Psoas muscle (tissue), 7 donors: ENCODE measurements at regions not wholly inside any gene's neighbourhood (a gene's known extent, or its start where the extent isn't known, plus 50 kb on each side); places are given as distances from the start of the nearest gene placed in this dataset.
"Not testable (repeated sequence)": the region's sequence is repeated elsewhere in the genome, so short reads cannot be mapped to it uniquely, and the experiment has no call there.

Source experiments
- ATAC-seq, 4 donors: fragments of 200-7000 bp; cut with Tn5 transposase; one replicate each; pipeline ENCODE4 v1.9.1; 2020; ENCODE audit warnings: moderate library complexity in 3 of 4, mild to moderate bottlenecking in 2 of 4
- DNase-seq, 2 donors: peaks; one replicate each; pipeline ENCODE4 v3.0.0-alpha.2; 2020
- H3K27ac ChIP-seq: fragments of 200-600 bp; one replicate; pipeline ENCODE4 v1.8.0; 2022
- H3K27me3 ChIP-seq, 3 donors: fragments of 200-600 bp in 1 of 3; one replicate each; pipeline versions ENCODE4 v1.6.1 to v1.8.0; 2013 to 2022; ENCODE audit warnings: low read length in 2 of 3, mild to moderate bottlenecking in 2 of 3, moderate library complexity in 1 of 3; ENCODE audit not compliant: insufficient read depth in 3 of 3
- H3K36me3 ChIP-seq, 2 donors: fragments of 200-600 bp in 1 of 2; one replicate each; pipeline versions ENCODE4 v1.6.1 to v1.8.0; 2013 to 2022; ENCODE audit warnings: low read depth in 1 of 2, mild to moderate bottlenecking in 1 of 2, moderate library complexity in 1 of 2; ENCODE audit not compliant: insufficient read depth in 1 of 2
- H3K4me1 ChIP-seq: fragments of 200-600 bp; one replicate; pipeline ENCODE4 v1.8.0; 2022
- H3K4me3 ChIP-seq: fragments of 200-600 bp; one replicate; pipeline ENCODE4 v1.8.0; 2022; ENCODE audit warnings: mild to moderate bottlenecking
- H3K9me3 ChIP-seq: fragments of 200-600 bp; one replicate; pipeline ENCODE4 v1.8.0; 2022
- WGBS, 3 donors: extraction: QIAGEN DNeasy Blood & Tissue Kit; methylation state at CpG; one replicate each; pipeline versions ENCODE4 v1.1.6 to v1.1.7; 2013; 5-methylcytosine and 5-hydroxymethylcytosine counted together
- intact Hi-C, 2 donors: fragments of 100-400 bp; cut with DNase I; formaldehyde crosslinking; loops; one replicate each; pipeline versions ENCODE4 v1.11.0 to v1.14.2; 2022
- donor health status: healthy with polysubstance abuse.
- donor health status: DM: no; HTN: no; CAD: no; lungs with moderate emphysema.
- donor health status: Bipolar disorder and iron deficiency.
- donor health status: healthy.
- donor health status: DM: yes; HTN: yes; CAD: no.
- donor health status: DM: no; HTN: no; CAD: no.
- donor health status: DM: yes; HTN: yes; CAD: no.

- H3K36me3 ChIP-seq, H3K27me3 ChIP-seq, intact Hi-C loops, H3K27ac ChIP-seq, H3K4me1 ChIP-seq, ATAC-seq, DNase-seq, H3K4me3 ChIP-seq: not testable (repeated sequence)
- 73 to 74% (median 73%) methylated on average over 23 of the region's 25 CpGs for WGBS, 3 donors
- H3K9me3 ChIP-seq = peaks cover 17% of the 10 kb centered on the region
These were observed 234.9 kb downstream of the SHCBP1 start for GRCh38 chr16:46386110-46386771.

GRCh38 chr16:46384285-46385061 lies 236.7 kb downstream of the SHCBP1 start:
- H3K36me3 ChIP-seq, H3K27ac ChIP-seq, H3K4me1 ChIP-seq, intact Hi-C loops, H3K27me3 ChIP-seq, H3K4me3 ChIP-seq, ATAC-seq, DNase-seq: not testable (repeated sequence)
- H3K9me3 ChIP-seq = peaks cover 13% of the 10 kb centered on the region
- 71 to 74% (median 72%) methylated on average over 37 of the region's 37 CpGs for WGBS, 3 donors

- ATAC-seq, H3K36me3 ChIP-seq, DNase-seq, intact Hi-C loops, H3K27ac ChIP-seq, H3K4me1 ChIP-seq, H3K27me3 ChIP-seq, H3K4me3 ChIP-seq: not testable (repeated sequence)
- 73 to 82% (median 77%) methylated on average over 15 of the region's 16 CpGs for WGBS, 3 donors
- peaks cover 12% of the 10 kb centered on the region for H3K9me3 ChIP-seq
These were observed 237.6 kb downstream of the SHCBP1 start for GRCh38 chr16:46383581-46383980.

- H3K4me3 ChIP-seq = not testable (repeated sequence)
- WGBS, 3 donors = 80% methylated on average over 32 of the region's 32 CpGs
These were observed 238.2 kb downstream of the SHCBP1 start for GRCh38 chr16:46382791-46383541.

GRCh38 chr16:46382079-46382478 lies 239.1 kb downstream of the SHCBP1 start:
- H3K27ac ChIP-seq, ATAC-seq, intact Hi-C loops, H3K27me3 ChIP-seq, H3K4me3 ChIP-seq, H3K4me1 ChIP-seq, H3K36me3 ChIP-seq, DNase-seq: not testable (repeated sequence)
- WGBS, 3 donors = 85 to 87% (median 86%) methylated on average over 17 of the region's 17 CpGs
- peaks cover 10% of the 10 kb centered on the region for H3K9me3 ChIP-seq

More at GRCh38 chr16:46382791-46383541, 238.2 kb downstream of the SHCBP1 start:
- DNase-seq, intact Hi-C loops, H3K4me1 ChIP-seq, ATAC-seq, H3K27ac ChIP-seq, H3K36me3 ChIP-seq, H3K27me3 ChIP-seq: not testable (repeated sequence)
- H3K9me3 ChIP-seq = peaks cover 12% of the 10 kb centered on the region

- H3K9me3 ChIP-seq, H3K27me3 ChIP-seq, intact Hi-C loops, ATAC-seq, H3K4me3 ChIP-seq, H3K36me3 ChIP-seq, H3K27ac ChIP-seq, DNase-seq, H3K4me1 ChIP-seq: not testable (repeated sequence)
- WGBS, 3 donors = 79 to 82% (median 81%) methylated on average over 17 of the region's 17 CpGs
These were observed 239.8 kb downstream of the SHCBP1 start for GRCh38 chr16:46381344-46381743.
